Neutrophil (primary cell): ENCODE measurements at regions not wholly inside any gene's neighbourhood (a gene's known extent, or its start where the extent isn't known, plus 50 kb on each side); places are given as distances from the start of the nearest gene placed in this dataset.

Experiments used
- H3K27ac ChIP-seq: fragments of 200-600 bp; sonication (generic); 2 replicates; pipeline ENCODE4 v1.5.1; 2016; ENCODE audit warnings: mild to moderate bottlenecking, moderate library complexity
- H3K27me3 ChIP-seq: fragments of 200-600 bp; sonication (generic); 2 replicates; pipeline ENCODE4 v1.6.0; 2016; ENCODE audit warnings: mild to moderate bottlenecking
- H3K36me3 ChIP-seq: fragments of 200-600 bp; sonication (generic); 2 replicates; pipeline ENCODE4 v1.5.1; 2017
- H3K4me1 ChIP-seq, 2 experiments: fragments of 200-600 bp in 1 of 2; sonication (generic) in 1 of 2; 1 replicate in 1 of 2; 2 replicates in 1 of 2; pipeline versions ENCODE4 v1.5.1 to v1.6.1; 2013 to 2016; ENCODE audit warnings: low read depth in 1 of 2, low read length in 1 of 2, mild to moderate bottlenecking in 1 of 2, moderate library complexity in 1 of 2; ENCODE audit not compliant: control insufficient read depth in 1 of 2, insufficient read depth in 1 of 2
- H3K4me3 ChIP-seq, 2 experiments: fragments of 200-600 bp in 1 of 2; sonication (generic) in 1 of 2; 1 replicate in 1 of 2; 2 replicates in 1 of 2; pipeline ENCODE4 v1.5.1; 2013 to 2016; ENCODE audit warnings: low read depth in 1 of 2, low read length in 1 of 2, mild to moderate bottlenecking in 1 of 2, moderate library complexity in 1 of 2
- H3K9me3 ChIP-seq: fragments of 200-600 bp; sonication (generic); 2 replicates; pipeline ENCODE4 v1.5.1; 2016
- TF ChIP-seq, protein P1 (sequence below): fragments of 200-600 bp; sonication (generic); IDR thresholded peaks from 2 replicates; pipeline ENCODE4 v1.5.1; 2016; ENCODE audit warnings: antibody characterized with exemption

DNA sequence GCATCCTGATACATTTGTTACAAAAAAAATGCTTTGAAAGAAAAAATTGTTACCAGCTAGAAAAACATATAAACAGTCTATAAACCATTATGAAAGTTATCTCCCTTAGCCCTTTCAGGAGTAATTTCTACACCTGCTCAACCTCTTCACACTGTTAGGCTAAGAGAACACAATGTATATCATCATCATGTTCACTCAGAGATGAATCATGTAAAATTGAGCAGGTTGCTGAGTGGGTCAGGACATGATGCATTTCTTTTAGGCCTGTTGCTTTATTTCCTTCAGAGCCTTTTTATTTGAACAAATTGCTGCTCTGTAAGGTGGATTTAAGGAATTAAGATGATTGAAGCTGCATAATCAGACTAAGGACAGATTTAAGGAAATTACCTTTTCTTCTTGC is 531.3 kb upstream of the MAN1A1 start:
- Histone ChIP-seq H3K4me3 (no peak overlapping the region), H3K9me3 (no peaks in the 10 kb centered on the region), H3K4me1 (no peaks in the 10 kb centered on the region), H3K27ac (no peak overlapping the region), H3K36me3 (no peaks in the 10 kb centered on the region), H3K27me3 (no peaks in the 10 kb centered on the region)
- TF ChIP-seq, protein P1, sequence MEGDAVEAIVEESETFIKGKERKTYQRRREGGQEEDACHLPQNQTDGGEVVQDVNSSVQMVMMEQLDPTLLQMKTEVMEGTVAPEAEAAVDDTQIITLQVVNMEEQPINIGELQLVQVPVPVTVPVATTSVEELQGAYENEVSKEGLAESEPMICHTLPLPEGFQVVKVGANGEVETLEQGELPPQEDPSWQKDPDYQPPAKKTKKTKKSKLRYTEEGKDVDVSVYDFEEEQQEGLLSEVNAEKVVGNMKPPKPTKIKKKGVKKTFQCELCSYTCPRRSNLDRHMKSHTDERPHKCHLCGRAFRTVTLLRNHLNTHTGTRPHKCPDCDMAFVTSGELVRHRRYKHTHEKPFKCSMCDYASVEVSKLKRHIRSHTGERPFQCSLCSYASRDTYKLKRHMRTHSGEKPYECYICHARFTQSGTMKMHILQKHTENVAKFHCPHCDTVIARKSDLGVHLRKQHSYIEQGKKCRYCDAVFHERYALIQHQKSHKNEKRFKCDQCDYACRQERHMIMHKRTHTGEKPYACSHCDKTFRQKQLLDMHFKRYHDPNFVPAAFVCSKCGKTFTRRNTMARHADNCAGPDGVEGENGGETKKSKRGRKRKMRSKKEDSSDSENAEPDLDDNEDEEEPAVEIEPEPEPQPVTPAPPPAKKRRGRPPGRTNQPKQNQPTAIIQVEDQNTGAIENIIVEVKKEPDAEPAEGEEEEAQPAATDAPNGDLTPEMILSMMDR = no peak

DNA sequence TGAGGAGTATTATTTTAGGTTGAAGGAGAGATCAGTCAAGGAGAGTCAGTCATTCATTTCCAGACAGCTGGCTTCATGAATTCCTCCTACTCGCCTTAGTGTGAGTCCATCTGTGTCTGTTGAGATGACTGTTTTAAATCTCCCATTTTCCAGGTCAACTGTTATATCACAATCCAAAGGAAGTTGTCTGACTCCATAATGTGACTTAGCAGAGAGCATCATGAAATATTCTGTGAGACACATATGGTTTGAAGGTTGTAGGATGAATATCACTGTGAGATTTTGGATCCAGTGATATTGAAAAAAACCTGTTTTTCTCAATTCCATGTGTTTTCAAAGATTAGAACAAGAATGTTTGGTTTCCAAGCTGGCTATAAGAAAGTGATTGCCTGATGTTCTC is 530.2 kb upstream of the MAN1A1 start:
- Histone ChIP-seq H3K9me3 (no peaks in the 10 kb centered on the region), H3K27ac (no peak overlapping the region), H3K4me1 (no peaks in the 10 kb centered on the region), H3K27me3 (no peaks in the 10 kb centered on the region), H3K36me3 (no peaks in the 10 kb centered on the region), H3K4me3 (no peak overlapping the region)
- TF ChIP-seq, protein P1 = no peak

DNA sequence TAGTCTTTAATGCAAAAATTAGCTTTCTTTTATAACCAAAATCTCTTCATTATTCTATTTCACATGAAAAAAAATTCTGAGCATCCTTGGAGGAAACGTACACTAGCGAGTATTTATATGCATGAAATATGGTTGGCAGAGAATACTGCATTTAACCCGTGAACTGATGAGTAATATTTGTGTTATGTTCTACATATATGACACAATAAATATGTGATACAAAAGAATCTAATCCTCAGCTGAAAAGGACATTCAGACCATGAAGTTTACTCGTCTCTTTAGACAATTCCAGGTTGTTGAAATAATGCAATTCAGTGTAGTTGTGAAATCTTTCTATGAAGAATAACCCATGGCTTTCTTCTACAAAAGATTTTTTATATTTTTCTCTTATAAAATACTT is 524.8 kb upstream of the MAN1A1 start:
- Histone ChIP-seq H3K9me3 (no peaks in the 10 kb centered on the region), H3K4me3 (no peak overlapping the region), H3K27ac (no peak overlapping the region), H3K27me3 (no peaks in the 10 kb centered on the region), H3K4me1 (no peaks in the 10 kb centered on the region), H3K36me3 (no peaks in the 10 kb centered on the region)
- TF ChIP-seq, protein P1 = no peak

DNA sequence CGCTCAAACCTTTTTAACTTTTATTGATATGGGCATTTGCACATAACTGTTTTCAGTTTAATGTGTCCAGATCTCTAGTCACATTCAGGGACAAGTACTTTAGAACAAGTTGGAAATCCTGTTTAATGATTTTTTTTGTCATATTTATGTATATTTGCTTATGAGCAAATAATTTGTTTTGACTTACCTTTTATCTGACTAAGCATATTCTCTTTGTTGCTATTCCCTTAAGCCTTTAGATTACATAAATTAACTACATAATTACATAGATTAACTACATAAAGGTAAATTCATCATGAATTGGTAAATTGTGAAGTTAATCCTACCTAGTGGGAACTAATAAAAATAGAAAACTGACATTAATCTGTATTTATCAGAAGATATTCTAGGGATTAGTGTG is 523.5 kb upstream of the MAN1A1 start:
- no peaks in the 10 kb centered on the region for H3K9me3 ChIP-seq
- no peaks in the 10 kb centered on the region for H3K27me3 ChIP-seq
- no peaks in the 10 kb centered on the region for H3K36me3 ChIP-seq
- H3K4me1 ChIP-seq = no peaks in the 10 kb centered on the region
- no peak overlapping the region for H3K27ac ChIP-seq
- TF ChIP-seq, protein P1 = no peak
- H3K4me3 ChIP-seq = no peak overlapping the region

DNA sequence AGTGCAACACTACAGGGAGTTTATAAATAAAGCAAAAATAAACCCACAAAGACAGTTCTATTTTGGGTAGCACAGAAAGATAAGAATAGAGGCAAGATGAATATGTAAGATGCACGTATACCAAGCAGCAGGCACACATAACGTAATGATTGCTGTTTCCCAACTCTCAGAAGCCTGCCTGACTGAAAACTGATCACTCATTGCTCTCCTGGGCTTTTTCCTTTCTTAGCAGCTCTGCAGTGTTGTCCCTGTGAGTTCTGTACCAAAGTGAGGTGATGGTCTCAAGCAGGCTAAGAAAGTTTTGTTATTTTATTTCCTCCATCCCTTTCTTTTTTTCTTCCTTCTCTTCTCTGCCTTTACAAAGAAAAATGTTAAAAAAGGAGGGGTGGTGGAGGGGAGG is 522.0 kb upstream of the MAN1A1 start:
- no peaks in the 10 kb centered on the region for H3K4me1 ChIP-seq
- no peaks in the 10 kb centered on the region for H3K27me3 ChIP-seq
- H3K9me3 ChIP-seq = no peaks in the 10 kb centered on the region
- TF ChIP-seq, protein P1 = no peak
- H3K4me3 ChIP-seq = no peak overlapping the region
- H3K27ac ChIP-seq = no peak overlapping the region
- no peaks in the 10 kb centered on the region for H3K36me3 ChIP-seq
